ENCODE measurements at regions not wholly inside any gene's neighbourhood (a gene's known extent, or its start where the extent isn't known, plus 50 kb on each side); places are given as distances from the start of the nearest gene placed in this dataset.

DNA sequence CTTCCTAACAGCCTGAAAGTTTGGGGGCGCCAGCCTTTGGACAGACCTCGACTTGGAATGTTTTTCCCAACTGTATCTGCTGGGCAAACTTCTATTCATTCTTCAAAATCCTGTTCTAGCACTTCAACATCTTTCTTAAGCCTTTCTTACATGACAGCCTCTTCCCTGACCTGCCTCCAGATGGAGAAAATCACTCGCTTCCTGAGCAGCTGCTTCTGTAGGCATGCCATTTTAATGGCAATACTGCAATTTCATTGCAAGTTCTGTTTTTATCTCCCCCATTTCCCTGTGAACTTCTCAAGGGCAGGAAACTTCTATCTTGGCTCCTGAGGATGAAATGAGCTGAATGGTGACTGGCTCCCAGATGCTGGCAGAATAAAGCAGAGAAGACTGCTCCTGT, 128.8 kb upstream of the ASIC2 start:
- no peaks in the 10 kb centered on the region for H3K9me3 ChIP-seq
- no peak for TF ChIP-seq POLR2AphosphoS5 (IDR thresholded peaks at IDR 0.05)
- no peak overlapping the region for H3K27ac ChIP-seq
- 65% methylated on average over 3 of the region's 3 CpGs for WGBS
- no peak overlapping the region for H3K4me3 ChIP-seq
- H3K27me3 ChIP-seq = peaks cover 31% of the 10 kb centered on the region
- H3K4me1 ChIP-seq = no peaks in the 10 kb centered on the region
- no peak for DNase-seq (ENCODE audit: low spot score in 2 of 2)
- no peaks in the 10 kb centered on the region for H3K36me3 ChIP-seq

DNA sequence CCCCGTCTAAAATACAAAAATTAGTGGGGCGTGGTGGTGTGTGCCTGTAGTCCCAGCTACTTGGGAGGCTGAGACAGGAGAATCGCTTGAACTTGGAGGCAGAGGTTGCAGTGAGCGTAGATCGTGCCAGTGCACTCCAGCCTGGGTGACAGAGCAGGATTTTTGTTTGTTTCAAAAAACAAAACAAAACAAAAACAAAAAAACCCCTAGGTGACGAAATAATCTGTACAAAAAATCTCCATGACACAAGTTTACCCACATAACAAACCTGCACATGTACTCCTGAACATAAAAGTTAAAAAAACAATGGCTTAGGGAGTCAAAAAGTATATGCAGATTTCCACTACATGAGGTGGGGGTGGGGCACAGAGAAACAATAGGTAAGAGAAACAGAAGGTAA, 140.5 kb upstream of the ASIC2 start:
- TF ChIP-seq POLR2A (IDR thresholded peaks at IDR 0.05) = no peak
- TF ChIP-seq, protein P1, sequence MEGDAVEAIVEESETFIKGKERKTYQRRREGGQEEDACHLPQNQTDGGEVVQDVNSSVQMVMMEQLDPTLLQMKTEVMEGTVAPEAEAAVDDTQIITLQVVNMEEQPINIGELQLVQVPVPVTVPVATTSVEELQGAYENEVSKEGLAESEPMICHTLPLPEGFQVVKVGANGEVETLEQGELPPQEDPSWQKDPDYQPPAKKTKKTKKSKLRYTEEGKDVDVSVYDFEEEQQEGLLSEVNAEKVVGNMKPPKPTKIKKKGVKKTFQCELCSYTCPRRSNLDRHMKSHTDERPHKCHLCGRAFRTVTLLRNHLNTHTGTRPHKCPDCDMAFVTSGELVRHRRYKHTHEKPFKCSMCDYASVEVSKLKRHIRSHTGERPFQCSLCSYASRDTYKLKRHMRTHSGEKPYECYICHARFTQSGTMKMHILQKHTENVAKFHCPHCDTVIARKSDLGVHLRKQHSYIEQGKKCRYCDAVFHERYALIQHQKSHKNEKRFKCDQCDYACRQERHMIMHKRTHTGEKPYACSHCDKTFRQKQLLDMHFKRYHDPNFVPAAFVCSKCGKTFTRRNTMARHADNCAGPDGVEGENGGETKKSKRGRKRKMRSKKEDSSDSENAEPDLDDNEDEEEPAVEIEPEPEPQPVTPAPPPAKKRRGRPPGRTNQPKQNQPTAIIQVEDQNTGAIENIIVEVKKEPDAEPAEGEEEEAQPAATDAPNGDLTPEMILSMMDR (IDR thresholded peaks at IDR 0.05) = no peak
- TF ChIP-seq POLR2AphosphoS5 (IDR thresholded peaks at IDR 0.05) = no peak
- no peak for TF ChIP-seq EP300 (IDR thresholded peaks at IDR 0.05)
- WGBS = 75% methylated on average over 6 of the region's 6 CpGs
- DNase-seq (ENCODE audit: low spot score in 2 of 2) = no peak
- Histone ChIP-seq H3K4me1 (no peaks in the 10 kb centered on the region), H3K9me3 (no peaks in the 10 kb centered on the region), H3K27ac (no peak overlapping the region), H3K4me3 (no peak overlapping the region), H3K27me3 (peaks cover under 1% of the 10 kb centered on the region), H3K36me3 (no peaks in the 10 kb centered on the region)

DNA sequence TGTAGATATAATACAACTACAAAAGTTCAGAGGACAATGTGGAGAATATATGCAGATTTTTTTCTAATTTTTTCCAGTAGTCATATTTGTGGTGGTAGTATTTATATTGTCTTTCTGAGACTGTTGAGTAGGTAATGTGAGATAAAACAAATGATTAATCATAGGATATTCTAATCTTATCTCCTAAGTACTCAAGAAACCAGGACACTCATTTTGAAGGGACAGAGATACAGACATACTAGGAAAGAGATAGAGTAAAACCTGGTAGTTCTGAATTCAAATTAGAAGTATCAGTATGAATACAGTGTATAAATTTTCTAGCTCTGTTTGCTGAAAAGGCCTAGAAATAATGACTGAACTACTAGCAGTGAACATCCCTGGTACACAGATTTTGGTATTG, 141.7 kb upstream of the ASIC2 start:
- no peaks in the 10 kb centered on the region for H3K36me3 ChIP-seq
- H3K9me3 ChIP-seq = no peaks in the 10 kb centered on the region
- no peak overlapping the region for H3K4me3 ChIP-seq
- no peak for DNase-seq (ENCODE audit: low spot score in 2 of 2)
- H3K27ac ChIP-seq = no peak overlapping the region
- TF ChIP-seq POLR2AphosphoS5 (IDR thresholded peaks at IDR 0.05) = no peak
- no peak for TF ChIP-seq EP300 (IDR thresholded peaks at IDR 0.05)
- no peak for TF ChIP-seq POLR2A (IDR thresholded peaks at IDR 0.05)
- TF ChIP-seq, protein P1 (IDR thresholded peaks at IDR 0.05) = no peak
- H3K27me3 ChIP-seq = no peaks in the 10 kb centered on the region
- H3K4me1 ChIP-seq = no peaks in the 10 kb centered on the region

DNA sequence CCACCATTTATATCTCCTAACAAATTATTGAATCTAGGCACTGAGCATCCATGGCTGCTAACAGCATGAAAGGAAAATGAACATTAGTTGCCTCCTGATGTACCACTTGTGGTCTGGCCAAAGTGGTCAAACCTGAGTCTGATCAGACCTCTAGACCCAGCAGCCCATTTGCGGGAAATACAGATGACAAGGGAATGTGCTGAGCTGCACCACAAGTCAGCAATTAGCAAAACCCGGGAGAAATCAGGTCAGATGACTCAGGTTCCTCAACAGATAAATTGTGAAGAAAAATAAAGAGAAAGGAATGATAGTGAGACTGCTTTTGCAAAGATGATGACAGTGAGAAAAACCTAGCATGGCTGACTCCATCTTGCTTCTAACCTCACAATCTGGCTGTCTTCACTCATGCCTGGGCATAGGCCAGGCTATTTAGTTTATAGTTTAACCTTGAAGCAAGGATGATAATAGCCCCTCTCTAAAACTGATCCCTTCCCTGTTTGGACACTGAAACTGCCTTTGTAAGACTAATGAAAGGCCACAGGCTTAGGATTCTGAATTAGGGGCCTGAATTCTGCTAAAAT, 142.7 kb upstream of the ASIC2 start:
- 71% methylated on average over 2 of the region's 2 CpGs for WGBS
- Histone ChIP-seq H3K36me3 (no peaks in the 10 kb centered on the region), H3K4me1 (no peaks in the 10 kb centered on the region), H3K4me3 (no peak overlapping the region), H3K27ac (peak overlapping the region; percentile 33), H3K9me3 (no peaks in the 10 kb centered on the region), H3K27me3 (no peaks in the 10 kb centered on the region)
- DNase-seq (ENCODE audit: low spot score in 2 of 2) = no peak
- TF ChIP-seq POLR2AphosphoS5 (IDR thresholded peaks at IDR 0.05) (no peak), POLR2A (IDR thresholded peaks at IDR 0.05) (no peak), EP300 (IDR thresholded peaks at IDR 0.05) (no peak)
- TF ChIP-seq, protein P1 (IDR thresholded peaks at IDR 0.05) = no peak

DNA sequence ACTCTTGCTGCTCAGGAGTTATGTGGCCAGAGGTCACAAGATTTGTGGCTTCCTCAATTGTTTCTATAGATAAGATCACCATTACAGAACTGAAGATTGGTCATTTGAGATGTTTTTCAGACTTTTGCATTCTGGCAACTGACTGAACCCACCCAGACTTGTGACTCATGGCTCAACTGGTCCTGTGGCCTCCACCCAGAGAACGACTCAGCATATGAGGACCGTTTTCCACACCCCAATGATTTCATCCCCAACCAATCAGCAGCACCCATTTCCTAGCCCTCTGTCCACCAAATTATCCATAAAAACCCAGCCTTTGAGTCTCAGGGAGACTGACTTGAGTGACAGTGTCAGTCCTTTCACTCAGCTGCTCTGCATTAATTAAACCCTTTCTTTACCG, 143.2 kb upstream of the ASIC2 start:
- no peak for TF ChIP-seq POLR2A (IDR thresholded peaks at IDR 0.05)
- no peak for TF ChIP-seq POLR2AphosphoS5 (IDR thresholded peaks at IDR 0.05)
- TF ChIP-seq, protein P1 (IDR thresholded peaks at IDR 0.05) = no peak
- TF ChIP-seq EP300 (IDR thresholded peaks at IDR 0.05) = no peak
- Histone ChIP-seq H3K36me3 (no peaks in the 10 kb centered on the region), H3K4me1 (no peaks in the 10 kb centered on the region), H3K4me3 (no peak overlapping the region), H3K27ac (peak overlapping the region; percentile 33), H3K9me3 (no peaks in the 10 kb centered on the region), H3K27me3 (no peaks in the 10 kb centered on the region)
- DNase-seq (ENCODE audit: low spot score in 2 of 2) = peak in 1 of 2 donors; percentile 70
- 59% methylated on average over 3 of the region's 3 CpGs for WGBS

DNA sequence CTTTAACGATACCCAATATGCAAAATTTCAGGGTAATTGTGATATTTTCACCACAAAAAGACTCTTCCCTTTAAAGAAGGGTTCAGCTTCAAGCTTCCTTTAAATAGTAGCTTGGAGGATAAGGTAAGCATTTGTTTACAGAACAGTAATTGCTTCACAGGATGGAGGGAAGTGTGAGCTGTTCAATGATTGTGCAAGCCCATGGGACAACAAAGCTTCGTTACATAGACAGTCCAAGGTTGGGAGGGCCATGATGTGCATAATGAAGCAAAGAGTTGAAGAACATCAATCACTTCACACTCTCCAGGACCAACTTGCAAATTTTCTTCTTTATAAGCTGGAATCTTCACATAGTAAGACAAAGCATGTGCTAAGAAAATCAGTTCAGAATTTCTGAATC, 145.0 kb upstream of the ASIC2 start:
- H3K4me3 ChIP-seq = no peak overlapping the region
- no peaks in the 10 kb centered on the region for H3K9me3 ChIP-seq
- 45% methylated on average over 2 of the region's 2 CpGs for WGBS
- H3K36me3 ChIP-seq = no peaks in the 10 kb centered on the region
- H3K27me3 ChIP-seq = no peaks in the 10 kb centered on the region
- no peaks in the 10 kb centered on the region for H3K4me1 ChIP-seq
- no peak for DNase-seq (ENCODE audit: low spot score in 2 of 2)
- TF ChIP-seq POLR2AphosphoS5 (IDR thresholded peaks at IDR 0.05) = no peak
- no peak for TF ChIP-seq EP300 (IDR thresholded peaks at IDR 0.05)
- TF ChIP-seq POLR2A (IDR thresholded peaks at IDR 0.05) = no peak
- TF ChIP-seq, protein P1 (IDR thresholded peaks at IDR 0.05) = no peak
- H3K27ac ChIP-seq = no peak overlapping the region
